ENCODE measurements at regions not wholly inside any gene's neighbourhood (a gene's known extent, or its start where the extent isn't known, plus 50 kb on each side); places are given as distances from the start of the nearest gene placed in this dataset.

DNA sequence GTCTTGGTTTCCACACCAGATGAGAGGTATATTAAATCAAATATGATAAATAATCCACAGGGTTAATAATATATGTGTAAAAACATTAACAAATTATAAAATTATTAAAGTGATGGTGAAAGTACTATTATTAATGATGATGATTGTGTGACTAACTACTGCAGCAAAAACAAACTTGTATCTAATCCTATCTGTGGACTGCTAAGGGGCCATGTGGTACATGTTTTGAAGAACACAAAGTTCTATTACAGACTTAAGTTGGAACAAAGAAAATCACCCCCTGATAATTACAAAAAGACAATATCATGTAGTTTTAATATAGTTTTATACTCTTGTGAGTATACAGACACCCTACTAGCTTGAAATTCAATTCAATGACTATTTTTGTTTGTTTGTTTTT, 504.2 kb upstream of the NBEA start:
- TF ChIP-seq, protein P1, sequence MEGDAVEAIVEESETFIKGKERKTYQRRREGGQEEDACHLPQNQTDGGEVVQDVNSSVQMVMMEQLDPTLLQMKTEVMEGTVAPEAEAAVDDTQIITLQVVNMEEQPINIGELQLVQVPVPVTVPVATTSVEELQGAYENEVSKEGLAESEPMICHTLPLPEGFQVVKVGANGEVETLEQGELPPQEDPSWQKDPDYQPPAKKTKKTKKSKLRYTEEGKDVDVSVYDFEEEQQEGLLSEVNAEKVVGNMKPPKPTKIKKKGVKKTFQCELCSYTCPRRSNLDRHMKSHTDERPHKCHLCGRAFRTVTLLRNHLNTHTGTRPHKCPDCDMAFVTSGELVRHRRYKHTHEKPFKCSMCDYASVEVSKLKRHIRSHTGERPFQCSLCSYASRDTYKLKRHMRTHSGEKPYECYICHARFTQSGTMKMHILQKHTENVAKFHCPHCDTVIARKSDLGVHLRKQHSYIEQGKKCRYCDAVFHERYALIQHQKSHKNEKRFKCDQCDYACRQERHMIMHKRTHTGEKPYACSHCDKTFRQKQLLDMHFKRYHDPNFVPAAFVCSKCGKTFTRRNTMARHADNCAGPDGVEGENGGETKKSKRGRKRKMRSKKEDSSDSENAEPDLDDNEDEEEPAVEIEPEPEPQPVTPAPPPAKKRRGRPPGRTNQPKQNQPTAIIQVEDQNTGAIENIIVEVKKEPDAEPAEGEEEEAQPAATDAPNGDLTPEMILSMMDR (IDR thresholded peaks at IDR 0.05): no peak
- TF ChIP-seq POLR2AphosphoS5 (IDR thresholded peaks at IDR 0.05; ENCODE audit: insufficient read depth in 1 of 2, low read depth in 1 of 2): no peak

All from vagina (tissue), 2 donors.